ENCODE measurements at regions not wholly inside any gene's neighbourhood (a gene's known extent, or its start where the extent isn't known, plus 50 kb on each side); places are given as distances from the start of the nearest gene placed in this dataset.
"Not testable (repeated sequence)": the region's sequence is repeated elsewhere in the genome, so short reads cannot be mapped to it uniquely, and the experiment has no call there.

GRCh38 chr6:90362318-90362717, 65.7 kb upstream of the BACH2 start:
- H3K4me3 Mint-ChIP-seq = no peak overlapping the region
- Histone ChIP-seq H3K36me3 (replicated peaks in 1 of 2; ENCODE audit: control insufficient read depth in 1 of 2, insufficient read depth in 2 of 2, low read length in 2 of 2) (no peaks in the 10 kb centered on the region), H2AFZ (ENCODE audit: insufficient read depth, low read depth, low read length, poor library complexity, severe bottlenecking) (no peak overlapping the region), H3K79me2 (ENCODE audit: insufficient read depth, low read length) (no peaks in the 10 kb centered on the region), H3K9ac (ENCODE audit: insufficient read depth, low read length, poor library complexity, severe bottlenecking) (no peak overlapping the region), H3K27me3 (ENCODE audit: control insufficient read depth in 2 of 2, insufficient read depth in 2 of 2, low read length in 2 of 2) (no peaks in the 10 kb centered on the region), H3K9me3 (replicated peaks in 1 of 2; ENCODE audit: control insufficient read depth in 1 of 2, insufficient read depth in 1 of 2, low read length in 2 of 2) (no peaks in the 10 kb centered on the region), H3K4me1 (ENCODE audit: control insufficient read depth in 1 of 2, insufficient read depth in 2 of 2, low read length in 2 of 2) (no peaks in the 10 kb centered on the region), H3K4me2 (replicated peaks; ENCODE audit: extremely low read depth, low read length, poor library complexity, severe bottlenecking) (no peak overlapping the region), H3K4me3 (replicated peaks in 1 of 3; ENCODE audit: low read depth in 2 of 3, low read length in 3 of 3) (no peak overlapping the region), H3K27ac (ENCODE audit: low read depth in 1 of 2, low read length in 2 of 2) (no peak overlapping the region), H4K20me1 (ENCODE audit: insufficient read depth, low read length) (no peaks in the 10 kb centered on the region)
- TF ChIP-seq CTCF (IDR thresholded peaks at IDR 0.05) = no peak
- DNase-seq = no peak
- H3K27ac Mint-ChIP-seq = no peak overlapping the region
- peaks cover 0 to 7% (median 0%) of the 10 kb centered on the region in 3 donors for H3K27me3 Mint-ChIP-seq (ENCODE audit: low read depth in 3 of 3)
- H3K36me3 Mint-ChIP-seq = no peaks in the 10 kb centered on the region
- no peaks in the 10 kb centered on the region for H3K4me1 Mint-ChIP-seq
- peaks cover 0 to 2% (median 0%) of the 10 kb centered on the region in 7 donors for H3K9me3 Mint-ChIP-seq
- 100% methylated on average over 3 of the region's 3 CpGs for WGBS (ENCODE audit: insufficient coverage)
- intact Hi-C loops (cut with micrococcal nuclease) = no loop called here

DNA sequence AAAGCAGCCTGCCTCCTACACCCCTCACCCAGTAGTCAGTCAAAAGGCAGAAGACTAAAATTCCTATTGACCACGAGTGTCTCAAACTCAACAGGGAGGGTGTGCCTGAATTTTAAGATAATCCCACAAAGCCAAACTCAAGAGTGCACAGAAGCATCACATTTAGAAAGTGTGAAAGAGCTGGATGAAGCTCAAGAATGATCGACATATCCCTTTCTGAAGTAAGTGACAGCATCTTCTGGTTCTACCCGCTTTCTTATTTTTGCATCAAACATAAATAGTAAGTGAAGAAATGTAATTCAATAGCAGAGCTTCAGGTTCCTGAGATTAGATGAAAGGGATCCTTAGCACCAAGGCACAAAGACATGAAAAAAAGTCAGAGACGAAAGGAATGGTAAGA, 64.5 kb upstream of the BACH2 start:
- no peaks in the 10 kb centered on the region for H4K20me1 ChIP-seq (ENCODE audit: insufficient read depth, low read length)
- no peak overlapping the region for H3K4me3 ChIP-seq (replicated peaks in 1 of 3; ENCODE audit: low read depth in 2 of 3, low read length in 3 of 3)
- H3K4me1 ChIP-seq (ENCODE audit: control insufficient read depth in 1 of 2, insufficient read depth in 2 of 2, low read length in 2 of 2) = no peaks in the 10 kb centered on the region
- TF ChIP-seq CTCF (IDR thresholded peaks at IDR 0.05) = no peak
- Mint-ChIP-seq H3K9me3 (no peaks in the 10 kb centered on the region), H3K27me3 (ENCODE audit: low read depth in 3 of 3) (peaks cover 0 to 7% (median 0%) of the 10 kb centered on the region in 3 donors), H3K4me1 (no peaks in the 10 kb centered on the region), H3K4me3 (no peak overlapping the region), H3K36me3 (no peaks in the 10 kb centered on the region), H3K27ac (no peak overlapping the region)
- H3K9me3 ChIP-seq (replicated peaks in 1 of 2; ENCODE audit: control insufficient read depth in 1 of 2, insufficient read depth in 1 of 2, low read length in 2 of 2) = no peaks in the 10 kb centered on the region
- intact Hi-C loops (cut with micrococcal nuclease) = no loop called here
- H3K9ac ChIP-seq (ENCODE audit: insufficient read depth, low read length, poor library complexity, severe bottlenecking) = no peak overlapping the region
- no peak overlapping the region for H3K4me2 ChIP-seq (replicated peaks; ENCODE audit: extremely low read depth, low read length, poor library complexity, severe bottlenecking)
- 80% methylated on average over 1 of the region's 4 CpGs for WGBS (ENCODE audit: insufficient coverage)
- no peak overlapping the region for H3K27ac ChIP-seq (ENCODE audit: low read depth in 1 of 2, low read length in 2 of 2)
- DNase-seq = no peak
- H2AFZ ChIP-seq (ENCODE audit: insufficient read depth, low read depth, low read length, poor library complexity, severe bottlenecking) = no peak overlapping the region
- no peaks in the 10 kb centered on the region for H3K79me2 ChIP-seq (ENCODE audit: insufficient read depth, low read length)
- no peaks in the 10 kb centered on the region for H3K27me3 ChIP-seq (ENCODE audit: control insufficient read depth in 2 of 2, insufficient read depth in 2 of 2, low read length in 2 of 2)
- H3K36me3 ChIP-seq (replicated peaks in 1 of 2; ENCODE audit: control insufficient read depth in 1 of 2, insufficient read depth in 2 of 2, low read length in 2 of 2) = no peaks in the 10 kb centered on the region

GRCh38 chr6:90358036-90358770, 61.6 kb upstream of the BACH2 start:
- H3K27ac ChIP-seq (ENCODE audit: low read depth in 1 of 2, low read length in 2 of 2); H3K4me1 Mint-ChIP-seq; H3K27me3 Mint-ChIP-seq (ENCODE audit: low read depth in 3 of 3); H3K9me3 Mint-ChIP-seq; H3K4me3 ChIP-seq (replicated peaks in 1 of 3; ENCODE audit: low read depth in 2 of 3, low read length in 3 of 3); H3K9ac ChIP-seq (ENCODE audit: insufficient read depth, low read length, poor library complexity, severe bottlenecking); H3K27ac Mint-ChIP-seq; H3K4me1 ChIP-seq (ENCODE audit: control insufficient read depth in 1 of 2, insufficient read depth in 2 of 2, low read length in 2 of 2); H3K9me3 ChIP-seq (replicated peaks in 1 of 2; ENCODE audit: control insufficient read depth in 1 of 2, insufficient read depth in 1 of 2, low read length in 2 of 2); H3K4me2 ChIP-seq (replicated peaks; ENCODE audit: extremely low read depth, low read length, poor library complexity, severe bottlenecking); H4K20me1 ChIP-seq (ENCODE audit: insufficient read depth, low read length); H3K79me2 ChIP-seq (ENCODE audit: insufficient read depth, low read length); H2AFZ ChIP-seq (ENCODE audit: insufficient read depth, low read depth, low read length, poor library complexity, severe bottlenecking); H3K27me3 ChIP-seq (ENCODE audit: control insufficient read depth in 2 of 2, insufficient read depth in 2 of 2, low read length in 2 of 2); intact Hi-C loops (cut with micrococcal nuclease); DNase-seq; H3K36me3 Mint-ChIP-seq; H3K36me3 ChIP-seq (replicated peaks in 1 of 2; ENCODE audit: control insufficient read depth in 1 of 2, insufficient read depth in 2 of 2, low read length in 2 of 2); H3K4me3 Mint-ChIP-seq: not testable (repeated sequence)
- WGBS (ENCODE audit: insufficient coverage) = 73% methylated on average over 3 of the region's 11 CpGs

All from CD14-positive monocyte (primary cell).